ENCODE measurements at regions not wholly inside any gene's neighbourhood (a gene's known extent, or its start where the extent isn't known, plus 50 kb on each side); places are given as distances from the start of the nearest gene placed in this dataset.
A peak's percentile ranks its signal among the peaks of the same experiment; 100 is the strongest.

- no peak overlapping the region for H3K4me3 ChIP-seq
- H3K27ac ChIP-seq: peak overlapping the region in 9 of 21 experiments; percentile 17 to 61 (median 32)
These were observed 199.3 kb upstream of the BCL6 start for GRCh38 chr3:187944390-187945179.

DNA sequence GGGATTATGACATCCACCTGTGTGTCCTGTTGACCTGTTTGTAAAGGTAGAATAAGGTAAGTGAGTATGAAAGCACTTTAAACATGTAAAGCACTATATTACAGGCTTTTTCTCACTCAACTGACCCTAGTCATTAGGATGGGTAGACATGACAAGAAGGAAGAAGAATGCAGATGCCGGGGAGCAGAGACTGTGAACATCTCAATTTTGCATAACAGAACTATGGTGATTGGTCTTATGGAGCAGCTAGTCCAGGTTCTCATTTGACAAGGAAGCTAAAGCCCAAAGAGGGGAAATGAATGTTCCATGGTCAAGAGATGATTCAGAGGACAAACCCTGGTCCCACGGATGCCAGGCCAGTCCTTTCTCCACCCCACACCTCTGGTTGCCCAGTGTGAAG is 200.1 kb upstream of the BCL6 start:
- no peak overlapping the region for H3K4me3 ChIP-seq

DNA sequence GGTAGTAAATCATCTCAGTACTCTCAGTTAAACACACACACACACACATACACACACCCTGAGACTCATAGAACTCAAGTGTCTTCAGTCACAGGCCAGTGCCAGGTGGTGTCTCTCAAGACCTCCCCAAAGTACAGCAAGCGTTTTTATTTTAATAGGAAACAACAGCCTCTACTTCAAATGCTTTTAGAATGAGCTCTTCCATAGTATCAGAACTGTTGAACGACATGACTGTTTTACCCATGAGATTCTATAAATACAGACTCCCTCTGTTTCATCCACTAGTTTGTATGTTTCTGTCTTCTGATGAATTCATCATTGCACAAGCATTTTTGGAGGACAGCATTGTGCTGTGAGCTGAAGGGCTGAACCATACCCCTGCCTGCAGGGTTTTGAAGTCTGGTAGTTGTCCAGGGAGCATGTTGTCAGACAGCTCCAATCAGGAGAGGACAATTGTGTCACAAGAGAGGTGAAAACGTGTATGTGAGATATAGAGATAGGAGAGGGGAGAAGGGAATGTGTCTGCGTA is 201.0 kb upstream of the BCL6 start:
- Histone ChIP-seq H3K27ac (peak overlapping the region in 2 of 21 experiments; percentile 2 to 44), H3K4me3 (no peak overlapping the region)

More for the DNA sequence above, 200.1 kb upstream of the BCL6 start:
- H3K27ac ChIP-seq: no peak overlapping the region

DNA sequence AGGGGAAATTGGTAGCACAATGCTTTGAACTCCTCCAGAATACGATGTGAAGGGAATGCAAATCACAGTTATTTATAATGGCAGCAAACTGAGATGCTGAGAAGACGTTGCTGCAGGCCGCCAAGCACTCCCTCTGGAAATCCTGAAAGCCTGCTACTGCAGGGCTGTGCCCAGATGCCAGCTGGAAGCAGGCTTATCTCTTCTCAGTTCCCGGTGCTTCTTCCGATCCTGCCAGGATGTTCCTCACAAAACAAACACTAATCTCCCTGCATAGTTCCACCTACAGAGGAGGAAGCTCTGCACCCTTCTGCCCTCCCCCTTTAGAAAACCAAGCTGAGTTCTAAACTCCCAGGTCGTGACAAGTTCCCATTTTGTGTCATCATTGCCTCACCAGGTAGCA is 201.7 kb upstream of the BCL6 start:
- Histone ChIP-seq H3K27ac (peak overlapping the region in 2 of 21 experiments; percentile 2 to 44), H3K4me3 (no peak overlapping the region)

DNA sequence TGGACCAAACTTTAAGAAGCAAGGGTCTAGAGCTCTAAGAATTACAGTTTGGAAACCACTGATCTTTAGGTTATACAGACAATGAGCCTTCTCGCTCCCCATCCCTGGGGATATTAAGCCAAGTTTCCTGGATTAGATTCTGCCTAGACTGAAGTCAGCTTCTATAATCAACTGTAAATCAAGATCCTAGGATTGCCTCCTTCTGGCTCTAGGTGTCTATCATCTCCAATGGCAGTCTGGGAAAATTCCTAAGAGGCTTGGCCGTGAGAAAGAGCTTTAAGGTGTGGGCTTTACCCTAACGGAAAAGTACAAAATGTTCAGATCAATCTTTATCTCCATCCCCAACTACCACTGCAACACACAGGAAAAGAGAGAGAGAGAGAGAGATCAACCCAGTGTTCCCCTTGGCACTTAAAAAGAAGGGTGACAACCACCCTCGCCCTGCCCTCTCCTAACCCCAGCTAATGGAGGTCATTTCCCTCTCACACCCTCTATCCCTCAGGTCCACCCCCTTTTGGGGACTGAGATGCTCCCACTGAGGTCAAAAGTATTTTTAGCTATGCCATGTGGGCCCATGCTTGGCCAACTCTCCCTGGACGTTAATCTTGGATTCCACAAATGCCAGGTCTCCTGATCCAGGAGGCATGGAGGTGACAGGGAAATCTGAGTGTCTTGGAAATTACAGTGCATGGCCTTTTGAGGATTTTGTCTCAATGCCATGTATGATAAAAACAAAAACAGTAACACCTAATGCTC is 202.8 kb upstream of the BCL6 start:
- Histone ChIP-seq H3K27ac (no peak overlapping the region), H3K4me3 (no peak overlapping the region)

- Histone ChIP-seq H3K27ac (no peak overlapping the region), H3K4me3 (no peak overlapping the region)
These were observed 204.0 kb upstream of the BCL6 start for GRCh38 chr3:187949093-187949820.

- Histone ChIP-seq H3K4me3 (no peak overlapping the region), H3K27ac (no peak overlapping the region)
These were observed 203.3 kb upstream of the LPP start for GRCh38 chr3:187950671-187951070.

GRCh38 chr3:187951452-187952190 is 202.3 kb upstream of the LPP start:
- H3K27ac ChIP-seq: peak overlapping the region in 1 of 21 experiments; percentile 26
- no peak overlapping the region for H3K4me3 ChIP-seq

DNA sequence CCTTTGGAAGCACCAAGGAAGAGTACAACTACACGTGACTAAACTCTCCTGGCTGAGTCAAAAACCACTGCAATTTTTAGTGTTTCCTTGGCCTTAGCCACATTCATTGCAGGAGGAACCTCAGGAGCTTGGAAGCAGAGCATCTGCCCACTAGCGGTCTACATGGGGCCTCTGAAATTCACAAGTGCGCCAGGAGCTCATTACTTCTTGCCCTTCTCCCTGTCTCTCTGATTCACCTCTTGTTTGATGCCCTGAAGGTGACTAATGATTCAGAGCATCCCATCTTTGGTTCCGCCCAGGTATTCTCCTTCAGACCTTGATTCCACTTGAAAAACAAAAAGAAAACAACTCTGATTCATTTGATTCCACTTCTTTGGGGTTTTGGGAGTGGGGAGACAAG is 201.1 kb upstream of the LPP start:
- Histone ChIP-seq H3K27ac (peak overlapping the region in 2 of 21 experiments; percentile 7 to 19), H3K4me3 (no peak overlapping the region)

DNA sequence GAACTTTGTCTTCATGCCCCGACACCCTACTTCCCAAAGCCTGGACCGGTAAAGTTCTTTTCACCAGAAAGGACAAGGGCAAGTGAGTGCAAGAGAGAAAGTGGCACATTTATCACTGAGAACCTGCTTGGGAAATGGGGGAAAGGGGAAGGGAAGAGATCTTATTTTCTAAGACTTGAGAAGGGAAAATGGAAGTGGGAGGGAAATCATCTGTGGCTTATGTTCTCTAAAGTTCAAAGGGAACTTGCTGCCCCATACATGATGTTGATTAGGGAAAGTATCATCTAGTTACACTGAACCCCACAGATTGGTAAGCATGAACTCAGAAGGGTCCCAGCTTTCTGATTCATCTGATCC is 199.5 kb upstream of the LPP start:
- no peak overlapping the region for H3K4me3 ChIP-seq
- H3K27ac ChIP-seq: peak overlapping the region in 14 of 21 experiments; percentile 11 to 71 (median 40)

DNA sequence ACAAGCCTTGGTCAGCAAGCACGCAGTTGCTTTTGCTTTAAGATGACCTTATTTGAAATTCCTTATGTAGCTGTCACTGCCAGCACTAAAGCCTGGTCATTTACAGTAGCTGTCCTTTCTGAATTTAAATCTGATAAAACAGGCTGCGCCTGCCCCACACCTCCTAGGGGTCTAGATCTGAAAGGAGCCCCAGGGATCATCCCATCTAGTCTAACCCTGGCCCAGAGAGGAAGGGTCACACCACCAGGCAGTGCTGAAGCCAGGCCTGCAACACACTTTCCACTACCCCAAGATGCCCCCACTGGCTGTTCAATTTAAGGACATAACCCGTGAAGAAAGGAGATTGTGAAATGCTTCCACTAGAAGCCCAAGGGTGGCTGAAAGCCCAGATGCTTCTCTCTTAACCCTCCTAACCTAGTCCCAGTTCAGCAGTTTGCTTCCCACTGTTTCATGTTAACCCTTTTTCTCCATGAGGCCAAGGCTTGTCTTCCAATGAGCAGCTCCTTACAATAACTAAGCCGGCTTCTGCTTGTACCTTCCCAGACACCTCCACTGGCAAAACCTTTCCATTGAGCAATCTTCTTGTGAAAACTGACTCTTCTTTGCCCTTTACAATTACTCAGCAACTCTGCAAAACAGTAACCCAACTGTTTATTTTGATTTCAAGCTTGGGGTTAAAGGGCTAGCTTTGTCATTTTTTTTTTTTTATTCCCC is 198.9 kb upstream of the LPP start:
- Histone ChIP-seq H3K27ac (peak overlapping the region in 14 of 21 experiments; percentile 0 to 71 (median 40)), H3K4me3 (no peak overlapping the region)

DNA sequence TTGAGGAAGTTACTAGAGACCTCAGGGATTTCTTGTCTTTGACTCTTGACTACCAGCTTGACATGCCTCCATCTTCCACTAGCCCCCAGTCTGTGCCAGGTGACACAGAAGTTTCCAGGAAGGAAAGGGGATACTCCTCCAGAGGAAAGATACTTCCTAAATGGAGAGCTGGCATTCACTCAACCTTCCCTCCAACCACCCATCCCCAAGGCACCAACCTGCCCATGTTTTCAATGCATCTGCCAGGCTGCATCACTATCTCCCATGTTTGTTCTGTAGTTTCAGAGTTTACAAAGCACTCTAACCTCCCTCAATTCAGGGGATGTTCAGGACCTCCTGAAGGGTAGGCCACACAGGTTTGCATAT is 198.4 kb upstream of the LPP start:
- Histone ChIP-seq H3K4me3 (no peak overlapping the region), H3K27ac (peak overlapping the region in 7 of 21 experiments; percentile 11 to 55 (median 29))

DNA sequence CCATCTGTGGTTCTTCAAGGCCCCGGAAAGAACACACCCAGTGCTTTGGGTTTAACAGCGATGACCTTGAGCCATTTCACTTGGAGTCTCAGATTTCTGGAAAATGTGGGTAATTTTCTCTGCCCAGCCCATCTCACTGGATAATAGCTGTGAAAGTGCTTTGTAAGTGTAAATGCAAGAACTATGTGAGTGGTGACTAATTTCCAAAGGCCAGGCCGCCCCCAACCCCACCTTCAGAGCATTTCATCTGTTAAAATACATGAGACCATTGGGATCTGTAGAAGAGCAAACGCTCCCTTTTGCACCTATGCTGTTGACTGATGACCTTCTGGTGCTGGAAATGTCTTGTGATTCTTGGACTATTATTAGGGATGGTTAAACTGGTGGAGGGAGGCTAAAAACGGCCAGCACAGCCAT is 196.8 kb upstream of the LPP start:
- Histone ChIP-seq H3K4me3 (no peak overlapping the region), H3K27ac (no peak overlapping the region)

DNA sequence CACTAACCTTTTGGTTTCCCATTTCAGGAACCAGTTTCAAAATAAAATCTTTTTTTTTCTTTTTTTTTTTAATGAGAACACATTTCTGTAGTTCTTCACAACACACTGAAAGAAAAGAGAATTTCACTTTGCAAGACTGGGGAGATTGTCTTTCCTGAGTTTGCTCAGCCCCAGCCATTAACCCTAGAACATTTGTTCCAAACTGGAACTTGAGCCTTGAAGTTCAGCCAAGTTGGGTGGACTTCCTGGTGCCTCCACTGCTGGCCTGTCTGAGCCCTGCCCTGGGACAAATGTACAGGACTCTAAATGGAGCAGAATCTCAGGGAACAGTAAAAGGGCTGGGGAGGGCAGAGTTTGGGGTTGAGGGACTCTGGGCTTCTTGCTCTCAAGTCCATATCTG is 196.4 kb upstream of the LPP start:
- Histone ChIP-seq H3K4me3 (no peak overlapping the region), H3K27ac (no peak overlapping the region)

GRCh38 chr3:187958432-187959003 is 195.4 kb upstream of the LPP start:
- H3K27ac ChIP-seq: peak overlapping the region in 5 of 21 experiments; percentile 7 to 31 (median 22)
- no peak overlapping the region for H3K4me3 ChIP-seq

DNA sequence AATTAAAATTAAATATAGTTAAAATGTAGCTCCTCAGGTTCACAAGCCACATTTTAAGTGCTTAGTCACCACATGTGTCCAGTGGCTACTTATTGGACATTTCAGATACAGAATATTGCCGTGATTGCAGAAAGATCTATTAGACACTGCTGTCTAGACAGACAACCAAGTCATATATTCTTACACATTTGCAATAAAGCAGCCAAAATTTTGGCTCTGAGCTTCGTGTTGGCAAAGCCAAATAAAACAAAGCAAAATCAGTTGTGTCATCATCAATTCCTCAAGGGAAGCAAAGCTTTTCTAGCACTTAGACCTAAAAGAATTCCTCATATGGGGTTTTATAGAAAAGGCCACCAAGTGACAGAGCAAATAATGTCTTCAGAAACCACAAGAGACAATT is 193.1 kb upstream of the LPP start:
- Histone ChIP-seq H3K27ac (no peak overlapping the region), H3K4me3 (no peak overlapping the region)

GRCh38 chr3:187961366-187961765 is 192.6 kb upstream of the LPP start:
- H3K27ac ChIP-seq: no peak overlapping the region
- H3K4me3 ChIP-seq: no peak overlapping the region

- H3K27ac ChIP-seq: no peak overlapping the region
These were observed 190.8 kb upstream of the LPP start for GRCh38 chr3:187963003-187963676.

More at GRCh38 chr3:187963003-187963676, 190.8 kb upstream of the LPP start:
- no peak overlapping the region for H3K4me3 ChIP-seq

Measured in skin epidermis (tissue), 12 donors.